Natural killer cell (primary cell): ENCODE measurements at regions not wholly inside any gene's neighbourhood (a gene's known extent, or its start where the extent isn't known, plus 50 kb on each side); places are given as distances from the start of the nearest gene placed in this dataset.

ENCODE experiments used
- ATAC-seq, 3 donors: fragments of 150-1000 bp in 2 of 3; fragments of 200-7000 bp in 1 of 3; cut with Tn5 transposase; 1 replicate in 1 of 3; 2 replicates in 2 of 3; pipeline ENCODE4 v1.10.0; 2021; ENCODE audit warnings: mild to moderate bottlenecking in 2 of 3, moderate library complexity in 2 of 3
- DNase-seq, 2 donors: peaks; one replicate each; pipeline versions ENCODE4 v3.0.0 to v3.0.0-alpha.2; 2013 to 2021; ENCODE audit warnings: mixed read lengths in 1 of 2
- H3K27ac ChIP-seq: one replicate; pipeline ENCODE4 v1.5.1; 2013; ENCODE audit warnings: mild to moderate bottlenecking, low read length
- H3K27me3 ChIP-seq: one replicate; pipeline ENCODE4 v1.6.1; 2013; ENCODE audit warnings: low read length; ENCODE audit not compliant: control insufficient read depth, insufficient read depth
- H3K36me3 ChIP-seq: one replicate; pipeline ENCODE4 v1.6.1; 2013; ENCODE audit warnings: low read length; ENCODE audit not compliant: control insufficient read depth, insufficient read depth
- H3K4me1 ChIP-seq: one replicate; pipeline ENCODE4 v1.6.1; 2013; ENCODE audit warnings: low read length; ENCODE audit not compliant: control insufficient read depth, insufficient read depth
- H3K4me3 ChIP-seq: one replicate; pipeline ENCODE4 v1.5.1; 2013; ENCODE audit warnings: low read length
- H3K9me3 ChIP-seq: one replicate; pipeline ENCODE4 v1.6.1; 2013; ENCODE audit warnings: low read length; ENCODE audit not compliant: control insufficient read depth, insufficient read depth
- H3K27ac Mint-ChIP-seq, 2 donors: one replicate each; pipeline ENCODE4 v1.8.0; 2022; ENCODE audit warnings: mild to moderate bottlenecking in 2 of 2, mixed read lengths in 2 of 2, moderate library complexity in 1 of 2
- H3K27me3 Mint-ChIP-seq, 2 donors: one replicate each; pipeline ENCODE4 v1.8.0; 2022; ENCODE audit warnings: low read depth in 2 of 2, mixed read lengths in 2 of 2
- H3K36me3 Mint-ChIP-seq: one replicate; pipeline ENCODE4 v1.8.0; 2022; ENCODE audit warnings: mixed read lengths
- H3K4me1 Mint-ChIP-seq, 2 donors: one replicate each; pipeline ENCODE4 v1.8.0; 2022; ENCODE audit warnings: mixed read lengths in 2 of 2
- H3K4me3 Mint-ChIP-seq: one replicate; pipeline ENCODE4 v1.8.0; 2022; ENCODE audit warnings: mild to moderate bottlenecking, moderate library complexity, mixed read lengths
- H3K9me3 Mint-ChIP-seq, 2 donors: one replicate each; pipeline ENCODE4 v1.8.0; 2022; ENCODE audit warnings: mixed read lengths in 2 of 2
- CTCF ChIP-seq: fragments of 200-600 bp; IDR thresholded peaks from one replicate; pipeline ENCODE4 v1.8.0; 2022; ENCODE audit warnings: antibody characterized with exemption
- WGBS: methylation state at CpG from one replicate; pipeline ENCODE4 v1.1.7; 2013; ENCODE audit warnings: missing lambda C conversion rate; ENCODE audit not compliant: insufficient coverage; 5-methylcytosine and 5-hydroxymethylcytosine counted together
- intact Hi-C: fragments of 100-400 bp; cut with micrococcal nuclease; formaldehyde crosslinking; loops from one replicate; pipeline ENCODE4 v1.14.2; 2022

GRCh38 chr12:93315385-93315906 is 62.3 kb upstream of the NUDT4 start:
- no peak for TF ChIP-seq CTCF
- H3K4me3 ChIP-seq, result no peak overlapping the region
- DNase-seq, result no peak
- H3K27ac ChIP-seq, result no peak overlapping the region
- H3K4me3 Mint-ChIP-seq, result no peak overlapping the region
- H3K27me3 ChIP-seq, result no peaks in the 10 kb centered on the region
- no peaks in the 10 kb centered on the region for H3K36me3 ChIP-seq
- no peaks in the 10 kb centered on the region for H3K9me3 Mint-ChIP-seq
- no peaks in the 10 kb centered on the region for H3K4me1 ChIP-seq
- intact Hi-C loops, result no loop called here
- no peaks in the 10 kb centered on the region for H3K9me3 ChIP-seq
- no peaks in the 10 kb centered on the region for H3K27me3 Mint-ChIP-seq
- H3K4me1 Mint-ChIP-seq, result no peaks in the 10 kb centered on the region
- no peak for ATAC-seq
- WGBS, result 91% methylated on average over 6 of the region's 9 CpGs
- no peaks in the 10 kb centered on the region for H3K36me3 Mint-ChIP-seq
- no peak overlapping the region for H3K27ac Mint-ChIP-seq

- H3K9me3 ChIP-seq, result no peaks in the 10 kb centered on the region
- H3K36me3 ChIP-seq, result no peaks in the 10 kb centered on the region
- Mint-ChIP-seq H3K36me3 (no peaks in the 10 kb centered on the region), H3K4me1 (no peaks in the 10 kb centered on the region), H3K27ac (no peak overlapping the region), H3K27me3 (no peaks in the 10 kb centered on the region), H3K9me3 (no peaks in the 10 kb centered on the region), H3K4me3 (no peak overlapping the region)
- no peaks in the 10 kb centered on the region for H3K4me1 ChIP-seq
- ATAC-seq (no peak), DNase-seq (no peak)
- no peak overlapping the region for H3K4me3 ChIP-seq
- TF ChIP-seq CTCF, result no peak
- 78% methylated on average over 3 of the region's 4 CpGs for WGBS
- no peaks in the 10 kb centered on the region for H3K27me3 ChIP-seq
- intact Hi-C loops, result no loop called here
- no peak overlapping the region for H3K27ac ChIP-seq
These were observed 61.7 kb upstream of the NUDT4 start for GRCh38 chr12:93315907-93316622.

GRCh38 chr12:93316623-93316971 is 61.1 kb upstream of the NUDT4 start:
- Mint-ChIP-seq H3K36me3 (no peaks in the 10 kb centered on the region), H3K4me1 (no peaks in the 10 kb centered on the region), H3K4me3 (no peak overlapping the region), H3K9me3 (no peaks in the 10 kb centered on the region), H3K27me3 (no peaks in the 10 kb centered on the region), H3K27ac (no peak overlapping the region)
- H3K36me3 ChIP-seq, result no peaks in the 10 kb centered on the region
- no CpG with 5 or more reads among the region's 1 CpG for WGBS
- no peaks in the 10 kb centered on the region for H3K4me1 ChIP-seq
- H3K27ac ChIP-seq, result no peak overlapping the region
- H3K27me3 ChIP-seq, result no peaks in the 10 kb centered on the region
- intact Hi-C loops, result no loop called here
- ATAC-seq (no peak), DNase-seq (no peak)
- no peaks in the 10 kb centered on the region for H3K9me3 ChIP-seq
- no peak for TF ChIP-seq CTCF
- H3K4me3 ChIP-seq, result no peak overlapping the region

GRCh38 chr12:93317227-93317626 is 60.5 kb upstream of the NUDT4 start:
- no peak for TF ChIP-seq CTCF
- 73% methylated on average over 6 of the region's 6 CpGs for WGBS
- no peaks in the 10 kb centered on the region for H3K27me3 ChIP-seq
- H3K9me3 ChIP-seq, result no peaks in the 10 kb centered on the region
- H3K36me3 Mint-ChIP-seq, result no peaks in the 10 kb centered on the region
- DNase-seq, result peak in 1 of 2 donors; percentile 6
- intact Hi-C loops, result no loop called here
- H3K4me3 Mint-ChIP-seq, result no peak overlapping the region
- no peaks in the 10 kb centered on the region for H3K36me3 ChIP-seq
- no peaks in the 10 kb centered on the region for H3K27me3 Mint-ChIP-seq
- no peak for ATAC-seq
- H3K9me3 Mint-ChIP-seq, result no peaks in the 10 kb centered on the region
- H3K4me1 Mint-ChIP-seq, result no peaks in the 10 kb centered on the region
- no peak overlapping the region for H3K27ac ChIP-seq
- H3K27ac Mint-ChIP-seq, result no peak overlapping the region
- H3K4me1 ChIP-seq, result no peaks in the 10 kb centered on the region
- H3K4me3 ChIP-seq, result no peak overlapping the region
